ENCODE measurements at regions not wholly inside any gene's neighbourhood (a gene's known extent, or its start where the extent isn't known, plus 50 kb on each side); places are given as distances from the start of the nearest gene placed in this dataset.

GRCh38 chr10:6881987-6882386, 301.9 kb upstream of the PRKCQ start:
- Histone ChIP-seq H3K4me3 (no peak overlapping the region), H3K9me3 (no peaks in the 10 kb centered on the region), H3K27ac (no peak overlapping the region), H3K4me1 (ENCODE audit: insufficient read depth) (no peaks in the 10 kb centered on the region), H3K36me3 (no peaks in the 10 kb centered on the region), H3K27me3 (no peaks in the 10 kb centered on the region)
- 41 to 97% (median 93%) methylated on average over 1 of the region's 1 CpG for WGBS, 3 donors
- intact Hi-C loops (cut with DNase I) = no loop called here
- no peak for TF ChIP-seq EP300 (IDR thresholded peaks at IDR 0.05)
- no peak for TF ChIP-seq POLR2A (IDR thresholded peaks at IDR 0.05)
- no peak for TF ChIP-seq CTCF (IDR thresholded peaks at IDR 0.05)
- no peak for DNase-seq

GRCh38 chr10:6877722-6878392, 297.8 kb upstream of the PRKCQ start:
- DNase-seq = no peak
- WGBS, 3 donors = 28 to 36% (median 32%) methylated on average over 11 of the region's 11 CpGs
- TF ChIP-seq CTCF (IDR thresholded peaks at IDR 0.05) (no peak), POLR2A (IDR thresholded peaks at IDR 0.05) (no peak), EP300 (IDR thresholded peaks at IDR 0.05) (no peak)
- Histone ChIP-seq H3K27ac (no peak overlapping the region), H3K4me3 (no peak overlapping the region), H3K9me3 (no peaks in the 10 kb centered on the region), H3K36me3 (no peaks in the 10 kb centered on the region), H3K27me3 (no peaks in the 10 kb centered on the region), H3K4me1 (ENCODE audit: insufficient read depth) (no peaks in the 10 kb centered on the region)
- intact Hi-C loops (cut with DNase I) = no loop called here

- Histone ChIP-seq H3K4me1 (ENCODE audit: insufficient read depth) (no peaks in the 10 kb centered on the region), H3K36me3 (no peaks in the 10 kb centered on the region), H3K27me3 (no peaks in the 10 kb centered on the region), H3K9me3 (no peaks in the 10 kb centered on the region), H3K4me3 (no peak overlapping the region), H3K27ac (no peak overlapping the region)
- intact Hi-C loops (cut with DNase I) = no loop called here
- 29 to 36% (median 30%) methylated on average over 12 of the region's 12 CpGs for WGBS, 3 donors
- TF ChIP-seq EP300 (IDR thresholded peaks at IDR 0.05) (no peak), CTCF (IDR thresholded peaks at IDR 0.05) (no peak), POLR2A (IDR thresholded peaks at IDR 0.05) (no peak)
- DNase-seq = no peak
These were observed 297.3 kb upstream of the PRKCQ start for GRCh38 chr10:6877336-6877721.

GRCh38 chr10:6875269-6875865, 295.3 kb upstream of the PRKCQ start:
- Histone ChIP-seq H3K27ac (no peak overlapping the region), H3K27me3 (no peaks in the 10 kb centered on the region), H3K4me1 (ENCODE audit: insufficient read depth) (no peaks in the 10 kb centered on the region), H3K9me3 (no peaks in the 10 kb centered on the region), H3K36me3 (no peaks in the 10 kb centered on the region), H3K4me3 (no peak overlapping the region)
- TF ChIP-seq CTCF (IDR thresholded peaks at IDR 0.05) (no peak), POLR2A (IDR thresholded peaks at IDR 0.05) (no peak), EP300 (IDR thresholded peaks at IDR 0.05) (no peak)
- no peak for DNase-seq
- intact Hi-C loops (cut with DNase I) = no loop called here
- 51 to 53% (median 53%) methylated on average over 7 of the region's 7 CpGs for WGBS, 3 donors
